COR-L47 (cell line): ENCODE measurements at regions not wholly inside any gene's neighbourhood (a gene's known extent, or its start where the extent isn't known, plus 50 kb on each side); places are given as distances from the start of the nearest gene placed in this dataset.
"Not testable (repeated sequence)": the region's sequence is repeated elsewhere in the genome, so short reads cannot be mapped to it uniquely, and the experiment has no call there.

Experiments
- DNase-seq: peaks from one replicate; lab custom pipeline; 2025; lab: John Stamatoyannopoulos, UW

DNA sequence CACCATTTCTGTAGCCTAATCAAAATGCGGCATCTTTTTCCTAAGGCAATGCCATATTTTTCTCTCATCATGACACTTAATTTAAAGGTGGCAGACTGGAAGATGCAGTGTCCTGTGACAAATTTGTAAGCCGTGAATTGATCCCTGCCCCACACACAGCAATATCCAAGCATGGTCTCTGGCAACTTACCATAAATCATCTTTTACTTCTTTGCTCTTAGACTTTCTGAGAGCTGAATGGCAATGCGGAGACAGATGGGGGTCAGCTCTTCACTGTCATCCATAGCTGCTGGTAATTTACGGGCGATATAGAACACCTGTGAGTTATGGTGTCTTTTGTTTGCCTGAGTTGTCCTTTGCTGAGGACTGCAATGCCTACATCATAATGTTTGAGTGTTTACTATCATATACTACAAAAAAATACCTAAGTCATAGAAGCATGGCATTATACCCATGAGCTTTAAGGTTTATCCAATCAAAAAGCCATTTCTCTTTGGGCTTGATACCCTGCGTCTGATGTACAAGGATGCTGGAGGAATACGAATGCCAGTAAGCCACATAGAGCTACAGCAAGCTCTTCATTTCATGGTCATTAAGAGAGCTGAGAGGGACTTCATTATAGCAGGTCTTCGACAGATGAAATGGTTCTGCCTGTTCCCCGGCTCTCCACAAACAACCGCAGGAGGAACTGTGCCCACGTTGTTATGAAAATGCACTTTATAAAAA is 148.1 kb downstream of the TRIML1 start:
- DNase-seq, result no peak

DNA sequence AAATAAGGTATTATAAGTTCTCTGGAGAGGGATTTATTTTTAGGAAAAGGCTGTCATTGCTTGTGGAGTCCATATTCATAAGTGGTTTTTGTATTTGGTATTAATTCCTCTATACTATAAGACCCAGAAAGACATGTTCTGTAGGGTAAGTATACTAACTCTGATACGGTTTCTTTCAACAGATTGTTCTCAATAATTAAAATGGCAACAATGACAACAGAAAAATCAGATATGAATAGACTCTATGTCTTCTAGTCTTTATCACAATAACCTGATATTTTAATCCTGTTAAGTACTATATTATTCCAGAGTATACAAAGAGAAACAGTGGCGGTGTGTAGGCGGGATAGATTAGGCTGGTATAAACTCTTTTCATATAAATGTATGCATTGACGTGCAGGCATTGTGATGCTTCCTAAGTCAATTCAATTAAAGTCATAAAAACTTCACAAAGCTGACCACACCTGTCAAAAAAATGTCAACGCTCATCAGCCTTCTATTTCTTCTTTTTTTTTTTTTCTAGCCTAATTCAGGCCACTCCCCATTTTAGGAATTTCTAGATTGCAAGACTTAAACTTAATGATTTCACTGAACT is 150.4 kb downstream of the TRIML1 start:
- no peak for DNase-seq

DNA sequence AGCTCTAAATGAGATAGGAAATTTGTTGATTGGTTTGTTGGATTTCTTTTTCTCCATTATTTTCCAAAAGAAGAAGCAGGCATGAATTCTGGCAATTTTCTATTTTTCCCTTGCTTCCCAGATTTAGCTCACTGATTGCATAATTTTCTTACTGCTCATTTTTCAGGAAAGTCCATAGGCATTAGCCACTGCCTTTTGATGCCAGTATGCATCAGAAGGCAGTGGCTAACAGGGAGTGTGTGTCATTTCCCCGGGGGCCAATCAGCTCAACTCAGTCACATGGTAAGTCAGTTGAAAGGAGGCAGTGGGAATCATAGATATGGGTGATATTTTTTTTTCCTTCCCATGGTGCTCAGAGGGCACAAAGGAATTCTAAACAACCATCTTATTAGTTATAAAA is 156.7 kb downstream of the TRIML1 start:
- DNase-seq, result no peak

DNA sequence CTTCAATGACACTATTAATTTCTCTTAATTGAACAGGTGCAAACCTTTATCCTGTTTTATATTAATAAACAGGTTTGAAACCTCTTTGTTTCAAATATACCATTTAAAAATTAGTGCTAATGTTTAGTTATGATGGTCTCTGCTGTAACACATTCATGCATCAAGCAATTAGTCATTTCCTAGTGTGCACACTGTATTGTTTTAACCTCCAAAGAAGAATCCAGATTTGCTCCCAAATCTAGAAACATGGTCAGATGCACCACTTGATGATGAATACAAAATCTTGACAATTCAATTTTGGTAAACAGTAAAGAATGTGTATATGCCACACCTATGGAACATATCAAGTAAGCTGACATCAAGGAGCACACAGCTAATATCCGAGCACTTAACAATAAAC is 157.1 kb downstream of the TRIML1 start:
- no peak for DNase-seq

DNA sequence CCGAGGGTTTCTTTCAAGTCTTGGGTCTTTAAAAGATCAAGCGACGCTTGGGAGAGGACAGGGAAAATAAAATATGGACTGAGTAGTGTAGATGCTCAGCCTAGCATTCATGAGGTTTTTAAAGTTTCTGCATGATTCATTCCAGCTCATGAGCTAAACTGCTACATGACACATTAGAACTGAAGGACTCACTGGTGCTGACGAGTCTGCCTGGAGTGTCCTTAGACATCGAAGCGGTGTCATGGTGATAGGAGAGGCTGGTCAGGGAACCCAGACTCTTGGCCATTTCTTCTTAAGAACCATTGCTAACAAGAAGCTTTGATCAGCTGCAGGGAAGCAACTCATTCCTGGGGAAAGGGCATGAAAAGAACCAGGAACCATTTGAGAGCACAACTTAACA is 158.6 kb downstream of the TRIML1 start:
- no peak for DNase-seq

DNA sequence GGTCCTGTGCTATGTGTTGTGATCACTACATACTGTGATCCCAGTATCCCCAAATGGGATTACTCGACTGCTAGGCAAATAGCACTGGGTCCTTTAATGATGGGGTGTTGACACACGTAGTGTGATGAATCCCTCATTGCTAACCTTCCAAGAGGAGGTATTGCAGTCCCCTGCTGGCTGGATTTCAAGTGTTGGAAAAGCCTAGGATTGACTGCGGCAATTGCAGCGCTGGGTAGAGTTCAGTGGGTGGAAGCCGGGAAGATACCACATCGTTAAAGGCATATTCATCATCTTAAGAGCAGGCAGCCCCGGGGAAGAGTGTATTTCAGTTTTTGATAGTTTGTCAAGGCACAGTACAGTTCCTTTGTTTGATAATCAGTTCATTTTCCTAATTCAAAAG is 159.9 kb downstream of the TRIML1 start:
- DNase-seq, result peak; percentile 2

DNA sequence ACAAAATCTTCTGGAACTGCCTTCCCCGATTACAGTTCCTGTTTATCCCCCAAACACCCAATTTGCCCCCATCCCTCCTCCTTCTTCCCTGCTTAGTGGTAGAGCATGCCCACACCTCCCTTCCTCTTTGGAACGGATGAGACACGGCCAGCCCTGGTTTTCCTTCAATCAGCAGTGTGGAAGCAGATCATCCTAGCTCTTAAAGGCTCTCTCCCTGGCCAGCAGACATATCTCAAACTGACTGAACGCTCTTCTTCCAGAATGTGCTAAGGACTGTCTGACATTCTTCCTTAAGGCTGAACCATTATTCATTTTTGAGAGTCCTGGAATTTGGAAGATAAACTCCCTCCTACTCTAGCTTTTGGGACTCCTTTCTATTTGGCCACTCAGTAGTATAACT is 161.1 kb downstream of the TRIML1 start:
- DNase-seq, result no peak

DNA sequence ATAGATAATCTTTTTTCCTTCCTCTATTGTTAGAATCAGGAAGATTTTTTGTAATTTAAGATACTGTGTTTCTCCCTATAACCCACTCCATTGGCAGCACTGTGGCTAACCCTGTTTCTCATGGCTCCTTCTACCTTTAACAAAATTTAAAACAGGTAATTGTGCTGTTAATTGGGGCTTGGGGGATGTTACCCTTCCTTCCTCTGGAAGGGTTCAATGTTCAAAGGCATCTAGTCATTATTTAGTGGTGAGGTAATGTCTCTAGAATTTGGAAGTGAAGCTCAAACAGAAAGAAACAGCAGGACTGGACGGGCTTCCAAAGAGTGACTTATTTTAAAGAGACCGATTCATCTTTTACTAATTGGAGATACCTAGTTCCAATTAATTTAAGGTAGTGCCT is 166.4 kb downstream of the TRIML1 start:
- DNase-seq, result no peak

DNA sequence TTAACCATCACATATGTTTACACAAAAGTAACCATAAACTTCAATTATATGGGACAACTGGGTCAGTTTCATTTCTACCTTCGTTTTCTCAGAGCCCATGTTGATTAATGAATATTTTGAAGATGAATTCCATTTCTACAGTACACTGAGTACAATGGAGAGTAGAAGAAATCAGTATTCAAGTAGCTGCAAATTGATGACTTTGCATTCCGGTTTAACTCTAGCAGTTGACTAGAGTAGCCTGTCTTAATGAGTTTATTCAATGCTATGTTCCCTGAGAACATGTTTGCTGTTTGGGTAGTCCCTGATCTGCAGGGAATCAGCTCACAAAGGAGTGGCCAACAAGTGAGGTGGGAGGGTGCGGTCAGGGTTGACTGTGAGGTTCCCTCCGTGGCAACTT is 168.3 kb downstream of the TRIML1 start:
- no peak for DNase-seq

DNA sequence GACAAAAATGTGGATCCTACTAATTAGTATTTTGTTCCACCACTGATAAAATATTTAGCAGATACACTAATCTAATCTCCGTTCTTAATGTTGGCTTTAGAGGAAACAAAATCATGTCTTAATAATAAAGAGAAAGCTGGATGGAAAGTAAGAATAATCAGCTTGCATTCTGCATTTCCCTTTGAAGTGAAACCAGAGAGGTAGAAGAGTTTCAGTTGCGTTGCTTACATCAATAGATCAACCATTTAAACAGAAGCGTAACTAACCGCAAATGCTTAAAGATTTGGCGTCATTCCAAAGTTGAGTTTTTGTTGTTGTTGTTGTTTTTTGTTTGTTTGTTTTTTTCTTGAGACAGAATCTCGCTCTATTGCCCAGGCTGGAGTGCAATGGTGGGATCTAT is 168.9 kb downstream of the TRIML1 start:
- no peak for DNase-seq

DNA sequence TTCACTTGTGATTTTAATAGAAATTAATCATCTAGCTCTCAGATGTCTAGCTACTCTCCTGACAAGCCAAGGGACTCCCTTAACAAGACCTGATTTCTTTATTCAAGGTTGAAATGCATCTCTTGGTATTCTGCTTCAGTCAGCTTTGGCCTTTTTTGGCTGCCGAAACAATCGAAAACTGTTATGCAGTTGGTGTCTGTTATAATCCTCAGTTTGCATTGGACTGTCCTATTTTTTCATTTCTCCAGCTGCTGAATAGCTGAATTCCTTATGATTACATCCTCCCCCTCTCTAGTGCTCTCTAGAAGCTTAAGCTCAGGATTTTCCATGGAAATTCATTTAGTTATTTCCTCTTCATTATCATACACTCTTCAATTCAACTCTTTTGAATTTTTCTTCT is 177.2 kb downstream of the TRIML1 start:
- no peak for DNase-seq

DNA sequence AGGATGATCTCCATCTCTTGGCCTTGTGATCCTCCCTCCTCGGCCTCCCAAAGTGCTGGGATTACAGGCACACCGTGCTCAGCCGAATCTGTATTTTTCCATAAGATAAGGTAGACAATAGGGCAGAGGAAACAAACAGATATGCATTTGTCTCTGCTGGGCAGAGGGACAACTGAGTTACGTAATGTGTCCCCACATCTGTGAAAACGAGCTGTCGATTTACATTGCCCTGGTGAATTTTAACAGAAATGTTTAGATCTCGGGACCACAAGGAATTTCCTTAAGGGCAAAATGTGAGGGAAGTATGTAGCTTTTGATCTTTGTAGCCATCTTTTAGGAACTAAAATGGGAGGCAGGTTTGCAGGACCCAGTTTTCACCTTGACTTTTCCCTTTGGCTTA is 189.7 kb downstream of the TRIML1 start:
- no peak for DNase-seq

DNA sequence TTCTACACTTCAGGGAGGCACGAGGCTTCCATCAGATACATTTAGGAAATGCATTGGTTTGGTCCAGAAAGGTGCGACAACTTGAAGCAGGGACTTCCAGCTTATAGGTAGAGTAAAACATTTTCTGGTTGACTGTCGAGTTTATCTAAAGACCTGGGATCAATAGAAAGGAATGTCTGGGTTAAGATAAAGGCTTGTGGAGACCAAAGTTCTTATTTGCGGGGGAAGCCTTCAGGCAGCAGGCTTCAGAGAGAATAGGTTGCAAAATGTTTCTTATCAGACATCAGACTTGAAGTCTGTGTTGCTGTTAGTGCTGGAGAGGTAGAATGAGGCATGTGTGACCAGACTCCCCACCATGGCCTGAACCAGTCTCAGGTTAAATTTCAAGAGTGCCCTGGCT is 190.3 kb downstream of the TRIML1 start:
- DNase-seq, result no peak

DNA sequence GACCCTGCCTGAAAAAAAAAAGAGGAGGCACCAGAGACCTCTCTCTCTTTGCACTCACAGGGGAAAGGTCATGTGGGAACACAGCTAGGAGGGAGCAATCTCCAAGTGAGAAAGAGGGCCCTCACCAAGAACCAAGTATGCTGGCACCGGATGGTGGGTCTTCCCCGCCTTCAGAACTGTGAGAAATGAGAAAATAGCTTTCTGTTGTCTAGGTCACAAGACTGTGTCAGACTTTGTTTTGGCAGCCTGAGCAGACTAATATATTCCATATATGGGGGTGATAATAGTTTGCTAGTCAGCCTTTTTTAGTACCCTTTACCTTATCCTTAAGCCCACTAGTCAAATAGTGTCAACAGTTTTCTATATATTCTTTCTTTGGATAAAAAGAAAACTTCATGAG is 193.0 kb downstream of the TRIML1 start:
- DNase-seq, result no peak

DNA sequence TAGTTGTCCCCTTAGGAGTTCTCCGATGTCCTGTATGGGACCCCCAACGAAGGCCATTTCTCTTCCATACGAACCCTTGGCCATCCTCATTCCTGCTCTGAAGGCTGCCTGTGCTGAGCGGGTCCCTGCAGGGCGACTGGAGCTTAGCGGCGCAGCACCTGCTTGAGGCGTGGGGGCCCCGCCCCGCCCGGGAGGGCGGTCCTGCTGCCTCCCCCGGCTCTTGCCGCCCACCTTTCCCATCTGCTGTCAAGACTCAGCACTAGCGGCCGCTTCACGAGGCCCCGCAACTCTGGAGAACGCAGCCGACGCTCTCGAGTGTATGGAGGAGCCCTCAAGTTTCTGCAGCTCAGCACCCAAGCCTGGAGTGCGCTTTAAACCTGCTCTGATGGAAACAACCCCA is 197.7 kb downstream of the TRIML1 start:
- no peak for DNase-seq

DNA sequence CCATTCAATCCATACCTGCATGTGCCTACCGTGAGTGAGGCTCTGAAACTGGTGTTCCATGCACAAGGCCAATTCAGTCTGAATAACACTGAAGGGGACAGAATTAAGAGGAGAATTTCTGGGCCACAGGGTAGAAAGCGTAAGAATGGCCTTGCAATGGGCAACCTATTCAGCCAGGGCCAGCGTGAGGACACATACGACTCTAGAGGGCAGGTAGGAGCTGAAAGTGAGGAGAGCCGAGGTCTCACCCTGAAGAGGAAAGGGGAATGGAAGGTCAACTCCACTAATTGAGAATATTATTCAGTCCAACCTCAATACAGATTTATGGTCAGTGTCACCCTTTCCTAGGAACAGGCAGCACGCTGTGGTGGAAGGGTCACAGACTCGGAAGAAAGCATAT is 202.2 kb downstream of the TRIML1 start:
- no peak for DNase-seq

DNA sequence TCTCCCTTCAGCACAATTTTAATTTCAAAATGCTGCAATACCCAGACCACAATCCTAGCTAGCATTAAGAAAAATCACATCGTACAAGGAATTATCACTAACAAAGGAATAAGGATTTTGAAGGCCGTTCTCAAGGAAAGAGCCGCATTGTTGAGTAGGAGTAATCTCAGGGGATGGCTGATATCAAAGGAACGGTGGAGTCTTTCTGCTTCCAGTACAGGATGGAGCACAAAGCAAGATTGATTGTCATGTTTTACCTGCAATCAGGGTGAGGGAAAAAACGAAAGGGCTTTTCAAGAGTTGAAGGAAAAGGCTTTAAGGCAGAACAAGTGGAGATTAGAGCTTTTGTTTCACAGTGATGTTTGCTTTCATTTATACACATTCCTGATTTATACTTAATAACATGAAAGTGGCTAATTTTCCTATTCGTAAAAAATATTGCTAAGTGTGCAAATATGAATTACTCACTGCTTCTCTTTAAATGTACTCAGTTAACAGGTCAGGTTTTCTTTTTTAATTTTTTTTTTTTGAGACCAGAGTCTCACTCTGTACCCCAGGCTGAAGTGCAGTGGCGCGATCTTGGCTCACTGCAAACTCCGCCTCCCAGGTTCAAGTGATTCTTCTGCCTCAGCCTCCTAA is 207.0 kb downstream of the TRIML1 start:
- DNase-seq, result no peak

DNA sequence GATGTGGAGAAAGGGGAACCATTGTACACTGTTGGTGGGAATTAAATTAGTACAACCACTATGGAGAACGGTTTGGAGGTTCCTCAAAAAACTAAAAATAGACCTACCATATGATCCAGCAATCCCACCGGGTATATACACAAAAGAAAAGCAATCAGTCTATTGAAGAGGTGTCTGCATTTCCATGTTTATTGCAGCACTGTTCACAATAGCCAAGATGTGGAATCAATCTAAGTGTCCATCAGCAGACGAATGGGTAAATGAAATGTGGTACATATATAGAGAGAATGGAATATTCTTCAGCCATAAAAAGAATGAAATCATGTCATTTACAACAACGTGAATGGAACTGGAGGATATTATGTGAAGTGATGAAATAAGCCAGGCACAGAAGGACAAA is 208.1 kb downstream of the TRIML1 start:
- DNase-seq, result no peak

DNA sequence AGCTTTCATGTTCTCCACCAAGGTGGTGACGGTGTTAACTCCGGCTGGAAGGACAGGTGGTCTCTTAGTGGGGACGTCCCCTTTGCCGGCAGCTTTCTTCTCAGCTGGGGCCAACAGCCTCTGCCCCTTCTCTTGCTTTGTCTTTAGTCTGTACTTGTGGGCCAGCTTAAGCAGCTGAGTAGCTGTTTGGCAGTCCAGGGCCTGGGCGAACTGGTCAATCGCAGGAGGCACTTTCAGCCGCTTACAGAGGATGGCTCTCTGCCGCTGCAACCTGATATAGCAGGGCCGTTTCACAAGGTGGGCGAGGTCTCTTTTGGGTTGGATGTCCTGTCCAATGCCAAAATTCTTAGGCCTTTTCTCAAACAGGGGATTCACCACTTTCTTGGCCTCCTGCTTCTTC is 210.3 kb downstream of the TRIML1 start:
- DNase-seq, result not testable (repeated sequence)

DNA sequence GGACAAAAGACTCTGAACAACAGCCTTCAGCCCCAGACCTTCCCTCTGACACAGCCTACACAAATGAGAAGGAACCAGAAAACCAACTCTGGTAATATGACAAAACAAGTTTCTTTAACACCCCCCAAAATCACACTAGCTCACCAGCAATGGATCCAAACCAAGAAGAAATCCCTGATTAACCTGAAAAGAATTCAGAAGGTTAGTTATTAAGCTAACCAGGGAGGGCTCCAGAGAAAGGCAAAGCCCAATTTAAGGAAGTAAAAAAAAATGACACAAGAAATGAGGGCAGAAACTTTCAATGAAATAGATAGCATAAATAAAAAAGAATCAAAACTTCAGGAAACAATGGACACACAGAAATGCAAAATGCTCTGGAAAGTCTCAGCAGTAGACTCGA is 224.0 kb downstream of the TRIML1 start:
- DNase-seq, result no peak

DNA sequence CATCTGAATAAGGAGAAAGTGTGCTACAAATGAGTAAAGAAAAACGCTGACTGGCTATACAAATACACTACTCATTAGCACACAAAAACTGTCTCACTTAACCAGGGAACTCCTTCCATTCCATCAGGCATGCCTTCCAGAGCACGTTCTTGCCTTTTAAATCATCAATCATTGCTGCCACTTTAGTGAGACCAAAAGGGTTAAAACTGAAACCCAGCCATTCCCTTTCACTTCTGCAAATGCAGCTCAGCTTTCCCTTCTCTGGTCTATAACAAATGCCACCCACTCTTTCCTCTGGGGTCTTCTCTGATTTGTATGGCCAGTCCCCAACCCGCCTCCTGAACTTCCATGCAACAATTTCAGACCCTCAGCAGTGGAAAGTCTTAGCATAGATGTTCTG is 231.5 kb downstream of the TRIML1 start:
- no peak for DNase-seq

DNA sequence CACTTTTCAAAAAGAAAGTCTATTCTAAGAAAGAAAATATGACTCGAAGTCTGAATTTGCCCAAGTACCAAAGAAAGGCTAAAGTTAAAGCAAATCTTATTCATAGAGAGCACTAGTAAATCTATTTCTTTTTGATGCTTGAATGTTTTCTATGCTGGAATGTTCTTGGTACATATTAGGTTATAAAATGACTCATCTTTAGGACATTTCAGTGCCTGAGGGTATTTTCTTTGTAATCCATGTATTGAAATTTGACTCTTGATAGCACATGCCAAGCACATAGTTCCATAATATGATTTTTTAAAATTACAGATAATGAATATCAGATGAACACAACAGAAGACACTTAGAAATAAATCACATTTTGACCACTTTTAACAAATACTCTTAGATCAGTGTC is 232.8 kb downstream of the TRIML1 start:
- no peak for DNase-seq

DNA sequence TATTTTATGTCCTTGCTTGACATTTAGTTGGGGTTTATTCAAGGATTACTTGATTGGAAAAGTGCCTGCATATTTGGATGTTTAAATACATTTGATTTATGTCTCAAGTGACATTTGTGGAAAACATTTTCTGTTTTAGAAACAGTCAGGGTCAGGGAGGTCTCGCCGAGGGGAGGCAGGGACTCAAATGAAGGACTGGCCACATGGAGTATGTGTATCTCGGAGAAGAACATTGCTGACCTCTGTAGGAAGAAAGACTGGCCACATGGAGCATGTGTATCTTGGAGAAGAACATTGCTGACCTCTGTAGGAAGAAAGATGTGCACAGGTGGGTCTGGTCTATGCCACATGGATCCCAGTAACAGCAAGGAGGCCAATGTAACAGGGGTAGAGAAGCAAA is 233.6 kb downstream of the TRIML1 start:
- DNase-seq, result peak; percentile 25

DNA sequence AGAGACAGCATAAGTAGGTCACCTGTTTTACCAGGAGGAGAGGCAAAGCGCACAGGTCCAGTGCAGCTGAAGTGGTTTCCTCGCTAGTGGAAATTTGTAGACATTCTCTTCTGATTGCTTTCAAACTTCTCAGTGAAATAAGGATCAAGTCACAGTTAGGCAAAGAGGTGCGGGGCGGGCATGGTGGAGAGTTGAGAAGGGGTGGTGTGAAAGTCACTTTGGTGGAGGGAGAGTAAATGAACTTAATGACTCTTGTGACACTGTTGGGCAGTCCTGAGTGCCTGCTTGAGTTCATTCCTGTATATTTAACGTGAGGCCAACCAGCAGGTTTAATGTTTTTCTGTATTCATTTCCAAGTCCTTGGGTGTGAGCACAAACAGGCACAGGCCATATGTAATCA is 235.6 kb downstream of the TRIML1 start:
- no peak for DNase-seq
